HG02571 (cell line): ENCODE measurements at regions not wholly inside any gene's neighbourhood (a gene's known extent, or its start where the extent isn't known, plus 50 kb on each side); places are given as distances from the start of the nearest gene placed in this dataset.

Experiments used
- ATAC-seq: cut with Tn5 transposase; IDR thresholded peaks from one replicate; pipeline ENCODE4 v1.9.1; 2021; ENCODE audit warnings: mild to moderate bottlenecking, moderate library complexity; ENCODE audit not compliant: unreplicated experiment

DNA sequence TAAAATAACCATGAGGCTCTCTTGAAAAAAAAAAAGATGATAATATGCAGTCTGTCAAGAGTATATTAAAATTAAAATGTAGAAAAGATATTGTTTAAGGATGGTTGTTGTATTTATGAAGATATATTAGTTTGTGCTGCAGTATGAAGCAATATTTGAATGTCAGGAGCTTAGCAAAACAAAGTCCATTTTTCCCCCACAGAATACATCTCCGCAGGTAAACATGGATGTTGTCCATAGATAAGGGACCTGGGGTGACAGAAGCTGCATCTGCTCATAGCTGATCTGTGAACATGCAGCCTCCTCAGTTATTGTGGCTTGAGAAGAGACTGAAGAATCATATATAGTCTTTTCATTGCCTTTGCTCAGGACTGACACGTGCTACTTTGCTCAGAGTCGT, 366.1 kb upstream of the MMADHC start:
- ATAC-seq = no peak

DNA sequence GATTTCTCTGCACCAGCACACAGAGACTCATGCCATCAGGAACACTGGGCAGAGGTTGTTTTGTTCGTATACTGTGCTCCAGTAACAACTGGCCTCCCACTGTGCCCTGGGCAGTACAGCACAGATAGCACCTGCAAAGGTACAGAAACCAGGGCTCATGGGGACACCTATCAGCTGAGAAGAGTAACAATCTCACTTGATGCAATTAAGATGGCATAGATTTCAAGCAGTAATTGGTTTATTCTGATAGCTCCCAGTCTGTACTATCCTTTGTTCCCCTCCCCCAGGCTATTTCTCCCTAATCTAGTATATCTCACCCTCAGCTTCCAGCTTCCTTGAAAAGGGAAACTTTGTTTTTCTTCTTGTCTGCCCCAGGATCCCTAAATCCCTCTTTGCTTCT, 343.9 kb upstream of the MMADHC start:
- no peak for ATAC-seq

DNA sequence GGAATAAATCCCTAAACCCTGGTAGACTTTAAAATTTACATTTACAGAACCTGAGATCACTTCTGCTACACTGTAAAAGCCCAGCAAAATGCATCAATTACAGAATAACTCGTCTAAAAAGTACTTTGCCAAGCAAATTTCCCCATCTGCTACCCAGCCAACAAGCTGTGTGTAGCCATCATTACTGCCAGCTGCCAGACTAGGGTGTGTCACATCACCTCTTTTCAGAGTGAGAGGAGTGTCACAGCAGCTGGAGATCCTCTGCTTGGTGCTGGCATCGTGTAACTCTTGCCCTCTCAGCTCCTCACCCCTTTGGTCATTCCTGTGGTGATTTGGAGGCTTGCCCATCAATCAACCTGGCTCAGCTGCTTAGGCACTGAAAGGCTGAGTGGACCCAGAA, 340.4 kb upstream of the MMADHC start:
- no peak for ATAC-seq

DNA sequence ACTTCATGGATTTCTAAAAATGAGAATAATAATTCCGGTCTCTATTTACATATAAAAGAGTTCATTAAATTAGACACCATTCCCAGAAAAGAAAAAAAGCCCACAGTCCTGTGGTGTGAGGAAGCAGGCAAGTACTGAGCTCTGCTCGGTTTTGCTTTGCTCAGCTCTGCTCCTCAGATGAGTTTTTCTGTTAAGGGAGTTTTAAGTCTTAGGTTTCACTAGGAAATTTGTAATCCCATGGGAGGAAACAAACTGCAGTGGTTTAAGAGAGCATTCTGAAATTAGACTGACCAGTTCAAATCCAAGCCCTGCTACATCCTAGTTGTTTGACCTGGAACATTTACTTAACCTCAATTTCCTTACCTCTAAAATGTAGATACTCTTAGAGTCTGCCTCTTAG, 338.6 kb upstream of the MMADHC start:
- no peak for ATAC-seq

DNA sequence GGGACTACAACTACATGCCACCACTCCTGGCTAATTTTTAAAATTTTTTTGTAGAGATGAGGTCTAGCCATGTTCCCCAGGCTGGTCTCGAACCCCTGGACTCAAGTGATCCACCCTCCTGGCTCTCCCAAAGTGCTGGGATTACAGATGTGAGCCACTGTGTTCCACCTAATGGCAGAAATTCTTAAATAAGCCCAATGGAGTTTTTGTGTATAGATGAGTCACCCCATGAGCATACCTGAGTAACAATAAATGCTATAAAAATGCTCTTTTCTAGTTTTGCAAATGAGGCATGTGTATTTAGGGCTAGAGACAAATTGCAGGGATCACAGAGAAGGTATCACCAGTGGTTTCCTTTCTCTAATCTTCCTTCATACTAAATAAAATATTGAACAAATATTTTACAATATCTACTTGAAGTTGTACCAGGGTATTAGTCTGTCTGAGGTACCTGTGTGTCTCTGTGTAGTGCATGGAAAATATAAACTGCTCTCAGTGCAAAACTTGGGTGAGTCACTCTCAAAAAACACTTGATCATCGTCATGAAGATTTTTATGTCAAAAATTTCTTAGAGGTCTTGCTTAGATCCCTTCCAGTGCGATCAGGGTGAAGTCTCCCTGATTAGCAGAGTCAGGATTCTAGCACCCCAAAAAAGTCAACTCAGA, 337.1 kb upstream of the MMADHC start:
- ATAC-seq = no peak

DNA sequence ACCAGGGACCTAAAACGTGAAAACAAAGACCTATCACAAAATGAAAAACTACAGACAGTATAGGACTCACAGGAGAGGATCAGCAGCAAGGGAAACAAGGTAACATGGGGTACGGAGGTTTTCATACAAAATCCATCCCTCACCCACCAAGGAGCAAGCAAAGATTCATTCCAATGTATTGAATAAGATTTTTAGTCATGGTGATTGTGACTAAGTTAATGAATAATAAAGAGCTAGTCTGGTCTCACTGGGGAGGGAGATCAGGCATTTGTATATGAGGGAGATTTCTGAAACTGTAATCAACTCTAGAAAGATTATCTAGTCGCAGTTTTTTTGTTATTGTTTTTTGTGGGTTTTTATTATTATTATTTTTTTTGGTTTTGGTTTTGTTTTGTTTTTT, 336.5 kb upstream of the MMADHC start:
- ATAC-seq = no peak

DNA sequence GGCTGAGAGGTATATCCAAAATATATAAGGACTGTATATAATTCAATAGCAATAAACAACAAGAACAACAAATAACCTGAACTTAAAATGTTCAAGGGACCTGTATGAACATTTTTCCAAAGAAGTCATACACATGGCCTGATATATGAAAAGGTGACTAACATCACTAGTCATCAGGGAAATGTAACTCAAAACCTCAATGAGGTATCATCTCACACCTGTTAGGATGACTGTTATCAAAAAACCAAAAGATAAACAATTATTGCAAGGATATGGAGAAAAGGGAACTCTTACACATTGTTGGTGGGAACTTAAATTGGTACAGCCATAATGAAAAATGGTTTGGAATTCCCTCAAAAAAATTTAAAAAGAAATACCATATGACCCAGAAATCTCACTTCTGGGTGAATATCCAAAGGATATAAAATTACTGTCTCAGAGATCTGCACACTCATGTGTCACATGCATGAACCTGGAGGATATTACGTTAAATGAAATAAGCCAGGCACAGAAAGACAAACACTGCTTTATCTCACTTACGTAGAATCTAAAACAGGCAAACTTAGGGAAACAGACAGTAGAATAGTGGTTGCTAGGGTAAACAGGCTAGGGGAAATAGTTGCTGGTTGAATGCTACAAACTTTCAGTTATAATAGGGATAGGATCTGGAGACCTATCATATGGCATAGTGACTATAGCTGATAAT, 334.5 kb upstream of the MMADHC start:
- no peak for ATAC-seq

DNA sequence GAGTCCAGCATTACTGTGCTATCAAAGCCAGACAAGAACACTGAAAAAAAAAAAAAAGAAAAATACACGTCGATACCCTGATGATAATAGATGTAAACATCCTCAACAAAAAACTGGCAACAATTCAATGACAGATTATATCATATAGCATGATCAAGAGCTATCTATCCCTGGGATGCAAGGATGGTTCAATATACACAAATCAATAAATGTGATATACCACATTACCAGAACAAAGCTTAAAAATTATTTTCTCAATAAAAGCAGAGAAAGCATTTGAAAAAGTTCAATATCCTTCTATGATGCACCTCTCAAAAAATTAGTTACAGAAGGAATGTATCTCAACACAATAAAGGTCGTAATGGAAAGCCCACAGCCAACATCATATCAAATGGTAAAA, 332.8 kb upstream of the MMADHC start:
- ATAC-seq = no peak

DNA sequence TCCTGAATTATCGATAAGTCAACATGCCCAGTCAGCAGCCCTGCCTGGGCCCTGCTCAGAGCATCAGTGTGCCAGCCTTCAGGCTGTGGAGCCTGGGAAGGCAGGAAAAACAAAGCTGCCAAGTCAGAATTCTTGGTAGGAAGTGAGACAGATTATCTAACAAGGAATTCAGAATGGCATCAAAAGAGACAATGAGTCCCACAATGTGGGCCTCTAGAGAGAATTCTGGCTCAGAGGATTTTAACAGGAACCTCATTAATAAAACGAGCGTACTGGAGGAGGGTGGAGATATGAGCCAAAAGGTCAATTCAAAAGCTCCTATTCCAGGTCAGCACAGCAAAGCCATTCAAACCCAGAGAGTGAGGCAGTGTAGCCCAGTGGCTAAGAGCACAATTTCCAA, 327.6 kb upstream of the MMADHC start:
- ATAC-seq = no peak

DNA sequence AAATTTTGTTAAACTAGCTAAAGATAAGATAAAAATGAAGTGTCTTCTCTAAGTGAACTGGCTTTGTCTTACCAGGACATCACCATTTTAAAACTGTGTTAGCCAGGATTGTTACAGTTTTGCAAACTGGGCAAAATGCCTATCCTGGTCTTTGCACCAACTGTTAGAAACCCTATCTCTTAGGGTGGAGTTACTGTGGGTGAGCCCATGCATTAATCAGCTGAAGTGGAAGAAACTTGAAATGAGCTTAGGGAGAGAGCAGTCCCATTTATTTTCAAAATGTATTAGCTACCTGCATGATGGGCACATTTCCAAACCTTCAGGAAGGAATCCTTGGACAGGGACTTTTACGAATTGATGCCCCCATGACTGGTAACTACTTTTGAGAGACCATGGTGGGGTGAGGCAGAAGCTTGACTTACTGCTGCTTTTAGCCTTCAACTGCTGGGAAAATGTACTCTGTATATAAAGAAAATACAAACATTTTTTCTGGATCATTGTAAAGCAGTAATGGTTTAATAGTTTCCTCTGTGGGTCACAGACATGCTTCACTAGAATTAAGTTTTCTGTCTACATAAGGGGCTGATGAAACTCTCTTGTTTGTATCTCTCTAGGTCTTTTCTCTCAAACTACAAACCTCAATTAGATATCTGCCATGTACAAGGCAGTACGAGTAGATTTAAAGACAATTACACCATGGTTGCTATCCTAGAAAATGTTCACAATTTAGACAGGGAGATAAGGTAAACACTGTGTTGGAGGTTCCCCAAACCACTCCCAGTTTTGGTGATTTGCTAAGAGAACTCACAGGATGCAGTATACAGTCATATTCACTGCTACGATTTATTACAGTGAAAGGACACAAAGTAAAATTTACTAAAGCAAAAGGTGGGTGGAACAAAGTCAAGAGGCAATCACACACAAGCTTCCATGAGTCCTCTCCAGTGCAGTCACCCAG, 321.4 kb upstream of the MMADHC start:
- ATAC-seq = no peak

DNA sequence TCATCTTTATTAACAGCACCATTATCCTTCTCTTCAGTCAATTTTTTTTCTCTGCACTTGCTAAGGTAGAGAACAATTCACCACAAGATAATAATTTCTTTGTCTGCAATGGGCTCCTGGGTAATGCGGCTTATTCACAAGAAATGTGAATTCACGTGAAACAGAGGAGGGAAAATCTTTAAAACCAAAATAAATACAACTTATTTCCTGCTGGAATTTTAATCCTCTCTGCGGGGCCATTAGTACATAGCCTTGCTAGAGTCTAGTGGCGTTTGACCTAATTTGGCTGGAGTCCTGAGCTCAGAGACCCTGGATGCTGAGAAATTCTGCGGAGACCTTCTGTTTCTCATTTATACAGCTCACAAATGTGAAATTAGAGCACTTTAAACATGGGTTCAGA, 319.3 kb upstream of the MMADHC start:
- ATAC-seq = no peak

DNA sequence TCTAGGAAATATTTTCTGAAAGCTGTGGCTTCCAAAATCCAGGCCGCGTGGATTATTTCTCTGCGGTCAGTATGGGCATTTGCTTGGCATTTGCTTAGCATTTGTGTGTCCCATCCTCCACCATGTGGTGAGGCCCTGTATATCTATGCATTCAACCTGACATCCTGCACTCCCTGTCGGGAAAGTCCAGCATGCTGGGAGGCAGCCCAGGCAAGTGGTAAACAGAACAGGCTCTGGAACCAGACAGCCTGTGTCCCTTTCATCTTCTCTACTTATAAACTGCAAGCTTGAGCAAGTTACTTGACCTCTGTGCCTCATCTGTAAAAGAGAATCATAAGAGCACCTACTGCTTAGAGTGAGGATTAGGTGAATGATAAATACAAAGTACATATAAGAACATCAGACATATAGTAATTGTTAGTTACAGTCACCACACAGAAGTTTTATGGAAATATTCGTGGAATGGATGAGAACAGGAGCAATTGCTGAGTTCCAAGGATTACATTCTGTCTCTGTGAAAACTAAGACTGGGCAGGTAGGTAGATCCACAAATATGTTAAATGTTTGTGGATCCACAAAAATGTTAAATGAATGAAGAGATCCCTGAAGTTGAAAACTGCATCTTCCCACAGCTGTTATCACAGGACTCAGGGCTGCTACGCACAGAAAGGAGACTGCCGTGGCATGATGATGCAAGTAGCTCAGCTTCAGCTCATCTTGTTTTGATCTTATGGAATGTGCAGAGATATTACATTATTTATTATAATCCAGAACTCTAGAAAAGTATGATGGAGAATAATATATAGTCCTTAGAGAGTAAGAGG, 317.0 kb upstream of the MMADHC start:
- ATAC-seq = no peak

DNA sequence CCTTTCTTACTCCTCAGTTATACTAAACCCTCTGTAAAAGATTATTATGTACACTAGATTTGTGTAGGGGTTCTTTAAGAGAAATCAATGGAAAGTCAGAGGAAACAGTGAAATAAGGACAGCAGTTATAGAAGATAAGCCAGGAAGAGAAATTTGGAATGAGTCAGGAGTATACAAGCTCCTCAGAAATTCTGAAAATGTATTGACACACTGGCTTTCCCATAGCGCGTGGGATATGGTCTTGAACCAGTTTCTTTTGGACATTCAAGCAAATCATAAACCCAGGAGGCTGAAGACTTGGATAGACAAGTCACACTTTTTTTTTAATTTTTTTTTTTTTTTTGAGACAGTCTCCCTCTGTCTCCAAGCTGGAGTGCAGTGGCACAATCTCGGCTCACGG, 316.1 kb upstream of the MMADHC start:
- no peak for ATAC-seq

DNA sequence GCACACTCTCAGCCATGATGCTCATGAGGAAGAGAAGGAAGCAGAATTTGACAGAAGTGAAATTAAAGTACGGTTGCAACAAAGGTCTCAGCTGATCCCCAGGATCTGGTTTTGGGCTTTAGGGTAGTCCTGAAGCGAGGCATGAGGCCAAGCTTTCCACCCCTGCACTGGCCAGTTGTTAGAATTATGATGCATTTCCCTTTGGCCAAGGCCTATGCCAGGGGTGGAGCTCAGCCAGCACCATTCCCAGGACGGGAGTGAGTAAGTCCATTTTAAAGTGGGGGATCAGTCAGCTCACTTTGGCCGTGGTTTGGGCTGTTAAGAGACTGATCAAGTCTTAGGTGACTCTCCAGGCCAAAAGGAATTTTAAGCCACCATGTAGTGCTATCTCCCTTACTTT, 314.5 kb upstream of the MMADHC start:
- ATAC-seq = no peak

DNA sequence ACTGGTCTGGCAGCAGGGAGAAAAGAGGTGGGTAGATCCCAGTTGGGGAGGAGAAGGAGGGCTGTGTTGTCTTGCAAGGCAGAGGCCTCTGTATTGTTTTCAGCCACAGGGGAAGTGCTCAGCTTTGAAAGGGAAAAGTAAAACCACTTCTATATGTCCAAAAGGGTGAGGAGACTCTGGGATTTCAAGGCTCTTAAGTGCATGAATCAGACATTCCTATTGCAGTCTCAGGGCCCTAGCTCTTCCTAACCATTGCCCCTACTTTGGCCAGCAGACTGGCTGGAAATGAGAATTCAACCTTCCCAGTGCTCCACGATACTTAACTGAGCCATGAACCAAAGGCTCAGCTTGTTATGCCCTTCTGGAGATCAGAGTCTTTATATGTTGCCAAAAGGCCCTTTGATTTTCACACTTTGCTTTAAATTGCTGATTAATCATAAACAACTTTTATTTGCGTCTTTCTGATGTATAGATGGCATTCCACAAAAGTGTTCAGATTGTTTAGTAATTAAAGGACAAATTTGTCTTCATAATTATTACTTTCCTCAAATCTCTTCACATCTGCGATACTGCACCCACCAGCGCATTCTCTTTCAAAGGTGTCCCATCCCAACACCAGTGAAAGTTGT, 313.8 kb upstream of the MMADHC start:
- ATAC-seq = no peak

DNA sequence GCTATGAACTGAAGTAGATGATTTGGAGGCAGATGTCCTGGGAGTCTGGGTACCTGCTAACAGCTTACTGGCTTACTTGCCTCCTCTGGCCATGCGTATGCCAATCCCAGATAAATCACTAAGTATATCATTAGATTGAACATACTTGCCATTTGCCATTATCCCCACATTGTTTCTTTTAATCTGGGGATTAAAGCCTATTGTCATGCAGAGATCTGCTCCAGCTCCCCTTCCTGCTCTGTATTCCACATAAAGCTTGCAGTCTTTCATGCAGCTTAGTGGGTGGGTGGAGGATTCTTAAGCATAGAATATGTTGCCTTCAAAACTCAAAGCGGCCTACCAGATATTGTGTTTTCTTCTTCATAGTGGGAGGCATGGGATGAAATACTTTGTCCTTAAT, 311.8 kb upstream of the MMADHC start:
- no peak for ATAC-seq

DNA sequence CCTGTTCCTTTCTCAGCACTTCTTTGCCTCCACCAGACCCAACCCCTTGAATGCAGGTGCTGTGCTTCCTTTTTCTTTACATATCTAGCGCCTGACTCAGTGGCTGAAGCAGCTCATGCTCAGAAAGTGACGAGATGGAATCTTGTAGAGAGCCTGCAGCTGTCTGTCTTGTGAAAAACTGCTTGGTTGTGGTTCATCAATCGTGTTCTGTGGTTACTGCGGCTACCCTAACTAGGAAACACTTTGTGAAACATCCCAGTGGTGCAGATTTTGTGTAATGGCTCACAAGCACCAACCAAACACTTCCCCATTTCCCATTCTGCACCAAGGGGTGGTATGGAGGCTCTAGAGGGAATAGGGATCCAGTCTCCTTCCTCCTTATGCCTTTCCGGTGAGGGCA, 307.2 kb upstream of the MMADHC start:
- ATAC-seq = no peak

DNA sequence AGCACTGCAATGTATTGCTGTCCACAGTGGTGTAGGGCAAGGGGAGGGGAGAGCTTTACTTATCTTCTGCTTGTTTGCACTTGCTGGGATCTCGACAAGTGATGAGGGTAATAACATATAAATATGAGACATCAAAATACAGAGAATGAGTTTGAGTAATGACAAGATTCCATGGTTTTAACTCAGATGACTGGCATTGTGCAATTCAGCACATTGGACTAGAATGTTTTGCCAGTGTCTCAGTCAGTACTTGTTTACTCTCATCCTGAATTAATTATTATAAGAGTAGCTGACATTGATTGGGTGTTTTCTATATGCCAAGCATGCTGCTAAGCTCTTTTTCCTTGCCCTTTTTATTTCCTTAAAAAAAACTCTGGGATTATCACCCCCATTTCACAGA, 306.7 kb upstream of the MMADHC start:
- ATAC-seq = no peak

DNA sequence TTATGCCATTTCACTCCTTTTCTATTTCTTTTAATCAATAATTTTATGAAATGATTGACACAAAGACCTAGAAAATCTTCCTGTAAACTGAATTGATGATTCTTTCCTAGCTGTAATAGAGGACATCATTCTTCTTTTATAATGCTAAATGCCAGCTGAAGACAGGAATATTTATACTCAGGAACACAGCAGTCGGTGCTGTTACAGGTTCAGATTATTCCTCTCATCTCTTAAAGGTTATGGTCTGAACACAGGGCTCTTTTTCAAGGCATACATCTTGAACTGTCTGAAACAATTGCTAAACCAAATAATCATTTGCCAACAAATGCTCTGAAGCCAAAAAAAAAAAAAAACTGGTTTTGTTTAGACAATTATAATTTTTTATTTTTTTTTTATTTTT, 305.0 kb upstream of the MMADHC start:
- ATAC-seq = no peak

DNA sequence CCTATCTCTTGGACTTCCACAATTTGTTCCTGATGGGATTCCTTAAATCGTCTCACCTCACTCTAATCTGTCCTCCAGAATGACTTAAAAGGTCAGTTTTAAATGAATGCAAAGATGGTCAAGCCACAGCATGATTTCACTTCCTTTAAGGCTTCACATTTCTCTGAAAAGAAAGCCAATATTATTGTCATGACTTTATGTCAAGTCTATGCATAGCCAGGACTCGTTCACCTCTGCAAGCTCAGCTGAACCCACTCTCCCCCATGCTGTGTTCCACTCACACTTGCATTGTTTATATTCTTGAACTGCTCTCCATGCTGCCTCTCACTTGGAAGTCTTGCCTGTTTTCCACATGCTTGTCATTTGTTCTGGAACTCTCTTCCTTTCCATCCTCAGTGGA, 298.4 kb upstream of the MMADHC start:
- no peak for ATAC-seq

DNA sequence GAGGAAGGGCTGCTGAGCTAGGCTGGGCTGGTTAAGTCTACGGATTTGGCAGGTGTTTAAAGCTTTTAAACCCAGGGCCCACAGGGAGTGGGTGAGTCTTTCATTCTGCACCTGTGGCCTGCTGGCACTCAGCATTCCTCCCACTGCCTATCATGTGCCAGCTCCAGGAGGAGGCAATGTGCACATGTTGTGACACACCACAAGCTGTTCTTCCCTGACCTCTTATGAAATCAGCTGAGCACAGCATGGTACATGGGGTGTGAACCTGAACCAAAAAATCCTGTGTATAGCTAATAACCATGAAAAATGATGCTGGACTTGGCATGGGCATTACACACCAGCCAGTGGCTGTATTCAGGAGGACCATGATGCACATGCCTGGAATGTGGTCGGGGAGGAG, 297.9 kb upstream of the MMADHC start:
- no peak for ATAC-seq
